H9 (cell line): ENCODE measurements at regions not wholly inside any gene's neighbourhood (a gene's known extent, or its start where the extent isn't known, plus 50 kb on each side); places are given as distances from the start of the nearest gene placed in this dataset.

ENCODE experiments used
- DNase-seq: peaks from one replicate; pipeline ENCODE4 v3.0.0-alpha.2; 2017
- H2AFZ ChIP-seq: one replicate; pipeline ENCODE4 v1.6.1; 2013; ENCODE audit warnings: mild to moderate bottlenecking, low read length, control low read depth, moderate library complexity
- H2AK5ac ChIP-seq: 2 replicates; pipeline ENCODE4 v1.6.1; 2013; ENCODE audit warnings: low read length, control low read depth, mixed read lengths; ENCODE audit not compliant: insufficient read length
- H2BK120ac ChIP-seq: one replicate; pipeline ENCODE4 v1.6.1; 2013; ENCODE audit warnings: low read depth, mild to moderate bottlenecking, low read length, control low read depth, inconsistent platforms; ENCODE audit not compliant: poor library complexity, severe bottlenecking
- H2BK12ac ChIP-seq: 2 replicates; pipeline ENCODE4 v1.6.1; 2013; ENCODE audit warnings: low read length, control low read depth, mixed read lengths, low read depth; ENCODE audit not compliant: insufficient read length
- H2BK15ac ChIP-seq: 2 replicates; pipeline ENCODE4 v1.6.1; 2013; ENCODE audit warnings: low read depth, low read length, control low read depth
- H2BK20ac ChIP-seq: one replicate; pipeline ENCODE4 v1.6.1; 2013; ENCODE audit warnings: low read depth, mild to moderate bottlenecking, low read length, control low read depth, inconsistent platforms; ENCODE audit not compliant: poor library complexity, severe bottlenecking
- H2BK5ac ChIP-seq: 2 replicates; pipeline ENCODE4 v1.6.1; 2013; ENCODE audit warnings: low read length, control low read depth, mixed read lengths; ENCODE audit not compliant: insufficient read length
- H3K14ac ChIP-seq: 2 replicates; pipeline ENCODE4 v1.6.1; 2013; ENCODE audit warnings: low read length, control low read depth; ENCODE audit not compliant: insufficient read depth
- H3K18ac ChIP-seq: 2 replicates; pipeline ENCODE4 v1.6.1; 2013; ENCODE audit warnings: low read depth, mild to moderate bottlenecking, mixed read lengths, low read length, control low read depth; ENCODE audit not compliant: insufficient read length
- H3K23ac ChIP-seq: 2 replicates; pipeline ENCODE4 v1.6.1; 2013; ENCODE audit warnings: low read length, control low read depth, mixed read lengths, low read depth; ENCODE audit not compliant: insufficient read length
- H3K23me2 ChIP-seq: 2 replicates; pipeline ENCODE4 v1.6.1; 2013; ENCODE audit warnings: low read depth, mild to moderate bottlenecking, mixed read lengths, low read length, control low read depth; ENCODE audit not compliant: insufficient read length, poor library complexity, severe bottlenecking
- H3K27ac ChIP-seq: 2 replicates; pipeline ENCODE4 v1.5.1; 2013; ENCODE audit warnings: low read length, control low read depth, mixed read lengths, low read depth; ENCODE audit not compliant: insufficient read length
- H3K27me3 ChIP-seq: 2 replicates; pipeline ENCODE4 v1.6.1; 2013; ENCODE audit warnings: low read length, control low read depth, inconsistent platforms; ENCODE audit not compliant: insufficient read depth
- H3K4ac ChIP-seq: 2 replicates; pipeline ENCODE4 v1.6.1; 2013; ENCODE audit warnings: low read depth, mild to moderate bottlenecking, control low read depth, inconsistent platforms, low read length, moderate library complexity
- H3K4me1 ChIP-seq: 2 replicates; pipeline ENCODE4 v1.6.1; 2013; ENCODE audit warnings: low read length, control low read depth, inconsistent platforms; ENCODE audit not compliant: insufficient read depth
- H3K4me2 ChIP-seq: 2 replicates; pipeline ENCODE4 v1.6.1; 2013; ENCODE audit warnings: low read length, control low read depth, mixed read lengths; ENCODE audit not compliant: insufficient read length, insufficient read depth
- H3K56ac ChIP-seq: 2 replicates; pipeline ENCODE4 v1.6.1; 2013; ENCODE audit warnings: low read depth, mild to moderate bottlenecking, mixed read lengths, low read length, control low read depth; ENCODE audit not compliant: insufficient read length
- H3K79me1 ChIP-seq: 2 replicates; pipeline ENCODE4 v1.6.1; 2013; ENCODE audit warnings: low read depth, mild to moderate bottlenecking, moderate library complexity, low read length, control low read depth, inconsistent platforms; ENCODE audit not compliant: insufficient read depth, poor library complexity, severe bottlenecking
- H3K79me2 ChIP-seq: 2 replicates; pipeline ENCODE4 v1.6.1; 2013; ENCODE audit warnings: low read length, control low read depth, inconsistent platforms; ENCODE audit not compliant: insufficient read depth
- H3K9ac ChIP-seq: 2 replicates; pipeline ENCODE4 v1.6.1; 2013; ENCODE audit warnings: low read length, control low read depth, mixed read lengths; ENCODE audit not compliant: insufficient read length; ENCODE audit errors: extremely low read depth
- H3K9me3 ChIP-seq: one replicate; pipeline ENCODE4 v1.6.1; 2013; ENCODE audit warnings: low read depth, low read length, inconsistent platforms; ENCODE audit not compliant: control insufficient read depth
- H3T11ph ChIP-seq: one replicate; pipeline ENCODE4 v1.6.1; 2013; ENCODE audit warnings: mild to moderate bottlenecking, low read length, control low read depth, inconsistent platforms
- H4K20me1 ChIP-seq: one replicate; pipeline ENCODE4 v1.6.1; 2013; ENCODE audit not compliant: control insufficient read depth, insufficient read length, insufficient read depth
- H4K5ac ChIP-seq: 2 replicates; pipeline ENCODE4 v1.6.1; 2013; ENCODE audit warnings: low read depth, mild to moderate bottlenecking, mixed read lengths, low read length, control low read depth; ENCODE audit not compliant: insufficient read length
- H4K8ac ChIP-seq: replicated peaks from 2 replicates; pipeline ENCODE4 v1.6.1; 2013; ENCODE audit warnings: low read length, control low read depth, mixed read lengths, low read depth; ENCODE audit not compliant: insufficient read length
- H4K91ac ChIP-seq: 2 replicates; pipeline ENCODE4 v1.6.1; 2013; ENCODE audit warnings: low read depth, mild to moderate bottlenecking, moderate library complexity, mixed read lengths, low read length, control low read depth; ENCODE audit not compliant: insufficient read length
- H3K27ac Mint-ChIP-seq, 3 experiments: 2 replicates in 2 of 3; 3 replicates in 1 of 3; pipeline ENCODE4 v1.8.0; 2020 to 2021; ENCODE audit warnings: mixed read lengths in 3 of 3, mild to moderate bottlenecking in 1 of 3, moderate library complexity in 1 of 3
- H3K27me3 Mint-ChIP-seq: 2 replicates; pipeline ENCODE4 v1.8.0; 2021; ENCODE audit warnings: low read depth, mild to moderate bottlenecking, moderate library complexity, mixed read lengths
- H3K36me3 Mint-ChIP-seq, 3 experiments: 2 replicates in 2 of 3; 3 replicates in 1 of 3; pipeline ENCODE4 v1.8.0; 2020 to 2021; ENCODE audit warnings: low read depth in 3 of 3, mixed read lengths in 3 of 3; ENCODE audit not compliant: insufficient read depth in 1 of 3
- H3K4me1 Mint-ChIP-seq, 2 experiments: 2 replicates each; pipeline ENCODE4 v1.8.0; 2020; ENCODE audit warnings: mixed read lengths in 2 of 2
- H3K4me3 Mint-ChIP-seq, 2 experiments: 2 replicates in 1 of 2; 3 replicates in 1 of 2; pipeline ENCODE4 v1.8.0; 2020 to 2021; ENCODE audit warnings: mild to moderate bottlenecking in 2 of 2, mixed read lengths in 2 of 2, moderate library complexity in 1 of 2
- H3K9me3 Mint-ChIP-seq, 2 experiments: 2 replicates in 1 of 2; 3 replicates in 1 of 2; pipeline ENCODE4 v1.8.0; 2020; ENCODE audit warnings: mild to moderate bottlenecking in 2 of 2, mixed read lengths in 2 of 2, moderate library complexity in 1 of 2
- WGBS: extraction: QIAGEN DNeasy Blood & Tissue Kit; methylation state at CpG from one replicate; pipeline ENCODE4 v1.1.7; 2013; ENCODE audit warnings: missing lambda C conversion rate, low lambda C conversion rate, mixed read lengths; ENCODE audit not compliant: insufficient read length; ENCODE audit errors: extremely low coverage; 5-methylcytosine and 5-hydroxymethylcytosine counted together
- TF ChIP-seq, protein P1 (sequence below): fragments of 200-600 bp; sonication (generic); conservative IDR thresholded peaks from 3 replicates; pipeline ENCODE4 v1.8.0; 2021; ENCODE audit warnings: antibody characterized with exemption, mild to moderate bottlenecking

GRCh38 chr13:103754783-103755182, 688.6 kb upstream of the SLC10A2 start:
- H3K4ac ChIP-seq = no peak overlapping the region
- no peak overlapping the region for H3K4me2 ChIP-seq
- no peak overlapping the region for H3K4me3 Mint-ChIP-seq
- no peak overlapping the region for H2BK20ac ChIP-seq
- H4K5ac ChIP-seq = no peak overlapping the region
- no peaks in the 10 kb centered on the region for H4K20me1 ChIP-seq
- H3K9me3 Mint-ChIP-seq = no peaks in the 10 kb centered on the region
- TF ChIP-seq, protein P1, sequence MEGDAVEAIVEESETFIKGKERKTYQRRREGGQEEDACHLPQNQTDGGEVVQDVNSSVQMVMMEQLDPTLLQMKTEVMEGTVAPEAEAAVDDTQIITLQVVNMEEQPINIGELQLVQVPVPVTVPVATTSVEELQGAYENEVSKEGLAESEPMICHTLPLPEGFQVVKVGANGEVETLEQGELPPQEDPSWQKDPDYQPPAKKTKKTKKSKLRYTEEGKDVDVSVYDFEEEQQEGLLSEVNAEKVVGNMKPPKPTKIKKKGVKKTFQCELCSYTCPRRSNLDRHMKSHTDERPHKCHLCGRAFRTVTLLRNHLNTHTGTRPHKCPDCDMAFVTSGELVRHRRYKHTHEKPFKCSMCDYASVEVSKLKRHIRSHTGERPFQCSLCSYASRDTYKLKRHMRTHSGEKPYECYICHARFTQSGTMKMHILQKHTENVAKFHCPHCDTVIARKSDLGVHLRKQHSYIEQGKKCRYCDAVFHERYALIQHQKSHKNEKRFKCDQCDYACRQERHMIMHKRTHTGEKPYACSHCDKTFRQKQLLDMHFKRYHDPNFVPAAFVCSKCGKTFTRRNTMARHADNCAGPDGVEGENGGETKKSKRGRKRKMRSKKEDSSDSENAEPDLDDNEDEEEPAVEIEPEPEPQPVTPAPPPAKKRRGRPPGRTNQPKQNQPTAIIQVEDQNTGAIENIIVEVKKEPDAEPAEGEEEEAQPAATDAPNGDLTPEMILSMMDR = no peak
- no peaks in the 10 kb centered on the region for H3K79me2 ChIP-seq
- H3K14ac ChIP-seq = no peak overlapping the region
- no peak overlapping the region for H2AK5ac ChIP-seq
- H3K9me3 ChIP-seq = no peaks in the 10 kb centered on the region
- H3K36me3 Mint-ChIP-seq = no peaks in the 10 kb centered on the region
- H3K27me3 ChIP-seq = no peaks in the 10 kb centered on the region
- H3K56ac ChIP-seq = no peak overlapping the region
- H4K8ac ChIP-seq = no peak overlapping the region
- H2BK5ac ChIP-seq = no peak overlapping the region
- no peak overlapping the region for H2AFZ ChIP-seq
- H3K23ac ChIP-seq = no peak overlapping the region
- H2BK12ac ChIP-seq = no peak overlapping the region
- no peak overlapping the region for H3K18ac ChIP-seq
- H3K4me1 Mint-ChIP-seq = peaks cover 3 to 4% of the 10 kb centered on the region in 2 experiments
- WGBS = no CpG with 5 or more reads among the region's 2 CpGs
- H3K4me1 ChIP-seq = no peaks in the 10 kb centered on the region
- no peaks in the 10 kb centered on the region for H3K27me3 Mint-ChIP-seq
- H3K79me1 ChIP-seq = no peaks in the 10 kb centered on the region
- no peak overlapping the region for H3K27ac Mint-ChIP-seq
- H3K9ac ChIP-seq = no peak overlapping the region
- H3T11ph ChIP-seq = no peak overlapping the region
- H2BK120ac ChIP-seq = no peak overlapping the region
- no peak for DNase-seq
- H3K23me2 ChIP-seq = no peaks in the 10 kb centered on the region
- no peak overlapping the region for H3K27ac ChIP-seq
- H4K91ac ChIP-seq = no peak overlapping the region
- H2BK15ac ChIP-seq = no peak overlapping the region
